Stomach (tissue), 4 donors: ENCODE measurements at regions not wholly inside any gene's neighbourhood (a gene's known extent, or its start where the extent isn't known, plus 50 kb on each side); places are given as distances from the start of the nearest gene placed in this dataset.

Experiments
- EP300 ChIP-seq: sonication (generic); formaldehyde crosslinking; IDR thresholded peaks from one replicate; pipeline ENCODE4 v1.6.1; 2017; ENCODE audit warnings: antibody characterized with exemption
- POLR2A ChIP-seq, 4 donors: fragments of 450-650 bp; IDR thresholded peaks; one replicate each; pipeline ENCODE4 v1.6.1; 2016; ENCODE audit warnings: antibody characterized with exemption in 4 of 4, control low read depth in 2 of 4, mild to moderate bottlenecking in 1 of 4, moderate library complexity in 1 of 4
- TF ChIP-seq, protein P1 (sequence below), 7 experiments: fragments of 450-650 bp in 4 of 7; fragments of 200-600 bp in 3 of 7; sonication (generic) in 3 of 7; IDR thresholded peaks; one replicate each; pipeline ENCODE4 v1.5.1; 2016 to 2019; ENCODE audit warnings: antibody characterized with exemption in 7 of 7, control low read depth in 2 of 7, mild to moderate bottlenecking in 1 of 7

DNA sequence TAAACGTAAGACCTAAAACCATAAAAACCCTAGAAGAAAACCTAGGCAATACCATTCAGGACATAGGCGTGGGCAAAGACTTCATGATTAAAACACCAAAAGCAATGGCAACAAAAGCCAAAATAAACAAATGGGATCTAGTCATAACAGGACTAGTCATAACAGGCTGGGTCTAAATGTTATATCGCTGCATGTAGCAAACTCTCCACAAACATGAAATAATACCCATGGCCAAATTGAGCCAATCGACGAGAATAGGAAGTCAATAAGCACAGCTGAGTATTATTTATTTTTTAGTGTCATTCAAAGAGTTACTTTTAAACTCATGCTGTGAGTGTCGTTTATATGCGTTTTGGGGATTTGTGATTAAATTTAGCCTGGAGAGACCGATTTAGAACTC, 225.1 kb downstream of the TFEC start:
- TF ChIP-seq, protein P1, sequence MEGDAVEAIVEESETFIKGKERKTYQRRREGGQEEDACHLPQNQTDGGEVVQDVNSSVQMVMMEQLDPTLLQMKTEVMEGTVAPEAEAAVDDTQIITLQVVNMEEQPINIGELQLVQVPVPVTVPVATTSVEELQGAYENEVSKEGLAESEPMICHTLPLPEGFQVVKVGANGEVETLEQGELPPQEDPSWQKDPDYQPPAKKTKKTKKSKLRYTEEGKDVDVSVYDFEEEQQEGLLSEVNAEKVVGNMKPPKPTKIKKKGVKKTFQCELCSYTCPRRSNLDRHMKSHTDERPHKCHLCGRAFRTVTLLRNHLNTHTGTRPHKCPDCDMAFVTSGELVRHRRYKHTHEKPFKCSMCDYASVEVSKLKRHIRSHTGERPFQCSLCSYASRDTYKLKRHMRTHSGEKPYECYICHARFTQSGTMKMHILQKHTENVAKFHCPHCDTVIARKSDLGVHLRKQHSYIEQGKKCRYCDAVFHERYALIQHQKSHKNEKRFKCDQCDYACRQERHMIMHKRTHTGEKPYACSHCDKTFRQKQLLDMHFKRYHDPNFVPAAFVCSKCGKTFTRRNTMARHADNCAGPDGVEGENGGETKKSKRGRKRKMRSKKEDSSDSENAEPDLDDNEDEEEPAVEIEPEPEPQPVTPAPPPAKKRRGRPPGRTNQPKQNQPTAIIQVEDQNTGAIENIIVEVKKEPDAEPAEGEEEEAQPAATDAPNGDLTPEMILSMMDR (IDR thresholded peaks at IDR 0.05): no peak
- TF ChIP-seq EP300: no peak
- TF ChIP-seq POLR2A (IDR thresholded peaks at IDR 0.05): no peak
